Loucy (cell line): ENCODE measurements at regions not wholly inside any gene's neighbourhood (a gene's known extent, or its start where the extent isn't known, plus 50 kb on each side); places are given as distances from the start of the nearest gene placed in this dataset.

Experiments
- H2AFZ ChIP-seq: fragments of 200-600 bp; sonication (generic); 2 replicates; pipeline ENCODE4 v1.6.0; 2016; ENCODE audit warnings: antibody characterized with exemption, mild to moderate bottlenecking, low read length, moderate library complexity
- H3F3A ChIP-seq: fragments of 200-600 bp; 2 replicates; pipeline ENCODE4 v1.6.0; 2016; ENCODE audit warnings: antibody characterized with exemption, low read depth, mild to moderate bottlenecking
- H3K27me3 ChIP-seq: fragments of 200-600 bp; sonication (generic); 2 replicates; pipeline ENCODE4 v1.6.1; 2014; ENCODE audit warnings: low read length, mild to moderate bottlenecking; ENCODE audit not compliant: insufficient read depth, poor library complexity, severe bottlenecking
- H3K36me3 ChIP-seq: fragments of 200-600 bp; sonication (generic); 2 replicates; pipeline ENCODE4 v1.6.1; 2016; ENCODE audit warnings: low read length; ENCODE audit not compliant: insufficient read depth
- H3K4me1 ChIP-seq: fragments of 200-600 bp; sonication (generic); 2 replicates; pipeline ENCODE4 v1.5.1; 2014; ENCODE audit warnings: low read length, mild to moderate bottlenecking; ENCODE audit not compliant: insufficient read depth, poor library complexity, severe bottlenecking
- H3K4me2 ChIP-seq: fragments of 200-600 bp; sonication (generic); 2 replicates; pipeline ENCODE4 v1.6.0; 2014; ENCODE audit warnings: antibody characterized with exemption, low read length, low read depth, mild to moderate bottlenecking; ENCODE audit not compliant: poor library complexity, severe bottlenecking
- H3K4me3 ChIP-seq: fragments of 200-600 bp; sonication (generic); 2 replicates; pipeline ENCODE4 v1.5.1; 2014; ENCODE audit warnings: low read length, mild to moderate bottlenecking, mixed read lengths; ENCODE audit not compliant: poor library complexity, severe bottlenecking
- H3K79me2 ChIP-seq: fragments of 200-600 bp; sonication (generic); 2 replicates; pipeline ENCODE4 v1.6.1; 2014; ENCODE audit warnings: low read length; ENCODE audit not compliant: insufficient read depth
- H3K9ac ChIP-seq: fragments of 200-600 bp; sonication (generic); 2 replicates; pipeline ENCODE4 v1.6.0; 2014; ENCODE audit warnings: mild to moderate bottlenecking, low read depth, low read length, moderate library complexity; ENCODE audit not compliant: poor library complexity, severe bottlenecking
- H3K9me2 ChIP-seq: fragments of 200-600 bp; sonication (generic); replicated peaks from 2 replicates; pipeline ENCODE4 v1.6.1; 2016; ENCODE audit warnings: low read depth, low read length, mixed read lengths
- H3K9me3 ChIP-seq: fragments of 200-600 bp; sonication (generic); 2 replicates; pipeline ENCODE4 v1.6.1; 2014; ENCODE audit warnings: mild to moderate bottlenecking, antibody characterized with exemption, low read length, low read depth; ENCODE audit not compliant: insufficient read depth
- H4K20me1 ChIP-seq: fragments of 200-600 bp; sonication (generic); 2 replicates; pipeline ENCODE4 v1.6.0; 2014; ENCODE audit warnings: antibody characterized with exemption, low read length, mild to moderate bottlenecking; ENCODE audit not compliant: insufficient read depth, poor library complexity, severe bottlenecking
- CTCF ChIP-seq: fragments of 200-600 bp; sonication (generic); conservative IDR thresholded peaks from 2 replicates; pipeline ENCODE4 v1.5.1; 2014; ENCODE audit warnings: mild to moderate bottlenecking, antibody characterized with exemption, low read length
- EZH2phosphoT487 ChIP-seq: fragments of 200-600 bp; IDR thresholded peaks from 2 replicates; pipeline ENCODE4 v1.6.1; 2018; ENCODE audit warnings: antibody characterized with exemption, mild to moderate bottlenecking, moderate library complexity, borderline replicate concordance

GRCh38 chr16:26547681-26548080 lies 519.0 kb upstream of the C16orf82 start:
- Histone ChIP-seq H3K79me2 (no peaks in the 10 kb centered on the region), H3K36me3 (no peaks in the 10 kb centered on the region), H4K20me1 (no peaks in the 10 kb centered on the region), H3K4me3 (no peak overlapping the region), H3K9me2 (no peaks in the 10 kb centered on the region), H3K9me3 (peaks cover 4% of the 10 kb centered on the region; the same call in 1 of the 2 replicates), H3K9ac (no peak overlapping the region), H3K4me2 (no peak overlapping the region), H2AFZ (no peak overlapping the region), H3K27me3 (no peaks in the 10 kb centered on the region), H3F3A (no peaks in the 10 kb centered on the region), H3K4me1 (no peaks in the 10 kb centered on the region)
- TF ChIP-seq EZH2phosphoT487 (no peak), CTCF (no peak)

GRCh38 chr16:26550111-26550610 lies 516.6 kb upstream of the C16orf82 start:
- no peak overlapping the region for H2AFZ ChIP-seq
- H3K27me3 ChIP-seq = no peaks in the 10 kb centered on the region
- H3F3A ChIP-seq = no peaks in the 10 kb centered on the region
- H3K4me1 ChIP-seq = no peaks in the 10 kb centered on the region
- no peaks in the 10 kb centered on the region for H4K20me1 ChIP-seq
- H3K36me3 ChIP-seq = no peaks in the 10 kb centered on the region
- H3K9ac ChIP-seq = no peak overlapping the region
- no peaks in the 10 kb centered on the region for H3K79me2 ChIP-seq
- H3K4me3 ChIP-seq = no peak overlapping the region
- no peak overlapping the region for H3K4me2 ChIP-seq
- no peaks in the 10 kb centered on the region for H3K9me3 ChIP-seq
- no peaks in the 10 kb centered on the region; the same call in 1 of the 2 replicates for H3K9me2 ChIP-seq
- TF ChIP-seq CTCF = no peak
- no peak for TF ChIP-seq EZH2phosphoT487

- Histone ChIP-seq H3K36me3 (no peaks in the 10 kb centered on the region), H3K4me3 (no peak overlapping the region), H4K20me1 (no peaks in the 10 kb centered on the region), H3K9me3 (peaks cover 4% of the 10 kb centered on the region; the same call in 1 of the 2 replicates), H3K9me2 (no peaks in the 10 kb centered on the region; the same call in 1 of the 2 replicates), H3K27me3 (no peaks in the 10 kb centered on the region), H3K4me1 (no peaks in the 10 kb centered on the region), H2AFZ (no peak overlapping the region), H3K79me2 (no peaks in the 10 kb centered on the region), H3F3A (no peaks in the 10 kb centered on the region), H3K4me2 (no peak overlapping the region), H3K9ac (no peak overlapping the region)
- TF ChIP-seq EZH2phosphoT487 (no peak), CTCF (no peak)
Measured at GRCh38 chr16:26554030-26554429, 512.7 kb upstream of the C16orf82 start.
